ENCODE measurements at regions not wholly inside any gene's neighbourhood (a gene's known extent, or its start where the extent isn't known, plus 50 kb on each side); places are given as distances from the start of the nearest gene placed in this dataset.

- WGBS, 4 donors, result 47 to 70% (median 57%) methylated on average over 7 of the region's 7 CpGs
- intact Hi-C loops (cut with DNase I), result no loop called here
- DNase-seq, result no peak
- TF ChIP-seq POLR2A (IDR thresholded peaks at IDR 0.05) (no peak), CTCF (IDR thresholded peaks at IDR 0.05) (no peak)
- Histone ChIP-seq H3K4me3 (no peak overlapping the region), H3K4me1 (replicated peaks in 1 of 2) (no peaks in the 10 kb centered on the region), H3K27ac (no peak overlapping the region), H3K36me3 (replicated peaks in 1 of 2) (no peaks in the 10 kb centered on the region), H3K9me3 (replicated peaks in 1 of 3) (no peaks in the 10 kb centered on the region), H3K27me3 (no peaks in the 10 kb centered on the region)
These were observed 89.4 kb downstream of the SEC16B start for GRCh38 chr1:177880339-177880891.

GRCh38 chr1:177877086-177877485 is 92.8 kb downstream of the SEC16B start:
- Histone ChIP-seq H3K4me3 (no peak overlapping the region), H3K27me3 (peaks cover 5% of the 10 kb centered on the region), H3K27ac (no peak overlapping the region), H3K36me3 (replicated peaks in 1 of 2) (no peaks in the 10 kb centered on the region), H3K4me1 (replicated peaks in 1 of 2) (no peaks in the 10 kb centered on the region), H3K9me3 (replicated peaks in 1 of 3) (no peaks in the 10 kb centered on the region)
- DNase-seq, result no peak
- TF ChIP-seq POLR2A (IDR thresholded peaks at IDR 0.05) (no peak), CTCF (IDR thresholded peaks at IDR 0.05) (no peak)
- intact Hi-C loops (cut with DNase I), result no loop called here
- WGBS, 4 donors, result 71 to 80% (median 75%) methylated on average over 2 of the region's 2 CpGs

- Histone ChIP-seq H3K9me3 (replicated peaks in 1 of 3) (no peaks in the 10 kb centered on the region), H3K4me1 (replicated peaks in 1 of 2) (no peaks in the 10 kb centered on the region), H3K4me3 (no peak overlapping the region), H3K36me3 (replicated peaks in 1 of 2) (no peaks in the 10 kb centered on the region), H3K27me3 (peaks cover 5% of the 10 kb centered on the region), H3K27ac (no peak overlapping the region)
- 19 to 35% (median 27%) methylated on average over 5 of the region's 5 CpGs for WGBS, 4 donors
- peak in 2 of 7 donors; percentile 6 to 13 for DNase-seq
- TF ChIP-seq CTCF (IDR thresholded peaks at IDR 0.05), result no peak
- no peak for TF ChIP-seq POLR2A (IDR thresholded peaks at IDR 0.05)
- intact Hi-C loops (cut with DNase I), result no loop called here
These were observed 96.6 kb downstream of the SEC16B start for GRCh38 chr1:177873238-177873637.

GRCh38 chr1:177872308-177872900 is 97.5 kb downstream of the SEC16B start:
- intact Hi-C loops (cut with DNase I), result no loop called here
- Histone ChIP-seq H3K9me3 (replicated peaks in 1 of 3) (no peaks in the 10 kb centered on the region), H3K36me3 (replicated peaks in 1 of 2) (no peaks in the 10 kb centered on the region), H3K27ac (no peak overlapping the region), H3K27me3 (peaks cover 5% of the 10 kb centered on the region), H3K4me1 (replicated peaks in 1 of 2) (no peaks in the 10 kb centered on the region), H3K4me3 (no peak overlapping the region)
- no peak for DNase-seq
- 60 to 71% (median 66%) methylated on average over 10 of the region's 10 CpGs for WGBS, 4 donors
- TF ChIP-seq POLR2A (IDR thresholded peaks at IDR 0.05), result no peak
- no peak for TF ChIP-seq CTCF (IDR thresholded peaks at IDR 0.05)

All from adrenal gland (tissue), 9 donors.